ENCODE measurements at regions not wholly inside any gene's neighbourhood (a gene's known extent, or its start where the extent isn't known, plus 50 kb on each side); places are given as distances from the start of the nearest gene placed in this dataset.

GRCh38 chr22:27621486-27622070 lies 180.0 kb downstream of the MN1 start:
- no peak for TF ChIP-seq CTCF (IDR thresholded peaks at IDR 0.05)
- no peak for TF ChIP-seq POLR2A (IDR thresholded peaks at IDR 0.05)

Measured in vagina (tissue), 2 donors.